NAMALWA (cell line): ENCODE measurements at regions not wholly inside any gene's neighbourhood (a gene's known extent, or its start where the extent isn't known, plus 50 kb on each side); places are given as distances from the start of the nearest gene placed in this dataset.
"Not testable (repeated sequence)": the region's sequence is repeated elsewhere in the genome, so short reads cannot be mapped to it uniquely, and the experiment has no call there.

Experiments used
- DNase-seq: peaks from one replicate; pipeline ENCODE4 v3.0.0-alpha.2; 2015; ENCODE audit warnings: low spot score

DNA sequence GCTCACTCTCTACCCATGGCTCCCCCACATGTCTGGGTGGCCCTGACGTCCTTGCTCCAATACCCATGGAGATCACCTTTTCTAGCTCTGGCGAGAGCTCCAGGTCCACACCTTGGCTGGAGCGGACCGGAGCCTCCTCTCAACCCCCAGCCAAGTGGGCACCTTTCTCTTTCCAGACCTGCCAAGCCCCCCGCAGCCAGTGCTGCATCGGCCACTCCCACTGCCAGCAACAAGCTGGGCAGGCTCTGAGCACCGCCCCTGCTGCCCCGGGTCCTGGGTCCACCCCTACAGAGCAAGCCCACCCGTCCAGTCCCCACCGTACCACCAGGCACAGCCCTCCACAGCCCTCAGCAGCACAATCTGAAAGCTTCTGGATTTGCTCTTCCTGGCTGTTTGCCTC is 98.2 kb upstream of the C14orf180 start:
- no peak for DNase-seq

DNA sequence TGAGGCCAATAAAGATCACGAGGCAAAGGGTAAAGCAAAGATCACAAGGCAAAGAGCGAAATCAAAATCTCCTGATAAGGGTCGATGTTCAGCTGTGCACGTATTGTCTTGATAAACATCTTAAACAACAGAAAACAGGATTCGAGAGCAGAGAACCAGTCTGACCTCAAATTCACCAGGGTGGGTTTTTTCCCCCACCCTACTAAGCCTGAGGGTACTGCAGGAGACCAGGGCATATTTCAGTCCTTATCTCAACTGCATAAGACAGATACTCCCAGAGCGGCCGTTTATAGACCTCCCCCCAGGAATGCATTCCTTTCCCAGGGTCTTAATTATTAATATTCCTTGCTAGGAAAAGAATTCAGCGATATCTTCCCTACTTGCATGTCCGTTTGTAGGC is 97.5 kb upstream of the C14orf180 start:
- not testable (repeated sequence) for DNase-seq

DNA sequence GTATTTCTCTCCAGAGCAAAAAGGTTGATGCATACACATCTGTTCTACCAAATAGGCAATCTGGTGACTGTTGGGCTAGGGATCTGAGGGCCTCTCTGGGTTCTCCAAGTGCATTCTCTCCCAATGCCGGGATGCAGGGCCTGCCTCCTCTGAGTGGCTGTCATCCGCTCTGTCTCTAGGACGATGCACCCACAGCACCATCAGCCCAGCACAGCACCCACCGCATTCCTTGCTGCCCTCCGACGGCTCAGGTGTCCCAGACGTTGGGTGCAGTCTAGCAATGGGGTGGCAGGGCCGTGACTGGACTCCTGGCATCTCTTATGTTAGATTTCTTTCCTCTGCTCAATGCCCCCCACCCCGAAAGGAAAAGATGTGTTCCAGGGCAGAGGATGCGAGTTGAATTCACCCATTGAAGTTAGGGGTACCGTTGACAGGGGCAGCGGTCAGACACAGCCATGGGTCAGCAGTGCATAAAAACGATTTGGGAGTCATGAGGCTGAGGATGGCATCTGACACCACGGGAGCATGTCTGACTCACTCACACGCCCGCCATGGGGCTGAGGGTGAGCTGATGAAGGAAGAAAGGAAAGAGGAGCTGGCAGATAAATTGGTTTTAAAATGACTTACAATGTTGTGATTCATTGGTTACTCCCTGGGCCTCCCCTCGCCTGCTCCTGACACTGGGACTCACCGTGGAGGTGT is 93.2 kb upstream of the C14orf180 start:
- no peak for DNase-seq

DNA sequence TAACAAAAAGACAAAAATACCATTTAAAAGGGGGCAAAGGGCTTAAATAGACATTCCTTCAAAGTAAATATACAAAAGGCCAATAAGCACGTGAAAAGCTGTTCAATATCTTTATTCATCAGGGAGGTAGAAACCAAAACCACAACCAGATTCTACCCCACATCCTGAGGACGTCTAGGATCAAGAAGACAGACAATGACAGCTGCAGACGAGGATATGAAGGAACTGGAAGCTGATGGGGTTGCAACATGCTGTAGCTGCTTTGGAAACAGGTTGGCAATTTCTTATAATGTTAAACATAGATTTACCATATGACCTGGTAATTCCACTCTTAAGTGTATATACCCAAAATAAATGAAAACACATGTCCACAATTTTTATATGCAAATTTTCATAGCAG is 85.1 kb upstream of the C14orf180 start:
- no peak for DNase-seq

GRCh38 chr14:104496095-104496494 is 83.5 kb upstream of the C14orf180 start:
- DNase-seq: no peak

DNA sequence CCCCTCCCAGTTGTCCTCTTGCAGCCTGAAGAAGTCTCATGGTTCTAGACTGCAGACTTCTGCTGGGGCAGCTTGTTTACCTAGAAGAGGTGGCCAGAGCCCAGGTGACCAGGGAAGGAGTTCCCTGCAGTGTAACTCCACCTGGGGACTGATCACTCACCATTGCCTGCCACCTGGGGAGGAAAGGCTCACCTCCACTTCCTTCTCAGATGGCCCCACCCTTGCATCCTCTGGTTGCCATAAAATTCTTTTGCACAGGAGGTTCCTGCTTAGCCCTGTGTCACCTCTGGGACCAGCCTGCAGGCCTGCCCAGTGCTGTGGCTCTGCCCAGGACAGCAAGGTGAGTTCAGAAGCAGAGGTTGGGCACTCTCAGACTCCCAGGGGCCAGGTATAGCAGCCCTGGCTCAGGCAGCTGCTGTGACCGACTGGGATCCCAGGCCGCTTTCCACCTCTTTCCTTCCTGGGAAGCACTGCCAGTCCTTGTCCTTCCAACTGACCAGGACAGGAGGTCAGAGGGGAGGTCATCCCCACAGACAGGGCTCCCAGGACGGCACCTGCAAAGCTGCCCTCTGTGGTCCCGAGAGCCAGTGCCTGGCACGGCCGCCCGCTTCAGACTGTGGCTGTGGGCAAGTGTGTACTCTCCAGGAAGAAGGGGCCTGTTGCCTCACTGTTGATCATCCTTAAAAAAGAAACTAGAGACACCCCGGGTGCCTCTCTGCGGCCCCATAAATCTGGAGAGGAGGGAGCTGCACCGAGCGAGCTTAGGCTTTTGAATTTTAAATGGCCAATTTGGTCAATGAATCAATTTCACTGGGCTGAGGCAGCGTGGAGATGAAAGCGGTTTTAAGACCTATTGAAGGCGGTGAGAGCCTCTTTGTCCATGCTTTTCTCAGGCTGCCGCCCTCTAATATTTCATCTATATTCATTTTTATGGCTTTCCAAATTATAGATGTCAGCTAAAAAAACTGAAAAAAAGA is 79.5 kb upstream of the C14orf180 start:
- DNase-seq: no peak

DNA sequence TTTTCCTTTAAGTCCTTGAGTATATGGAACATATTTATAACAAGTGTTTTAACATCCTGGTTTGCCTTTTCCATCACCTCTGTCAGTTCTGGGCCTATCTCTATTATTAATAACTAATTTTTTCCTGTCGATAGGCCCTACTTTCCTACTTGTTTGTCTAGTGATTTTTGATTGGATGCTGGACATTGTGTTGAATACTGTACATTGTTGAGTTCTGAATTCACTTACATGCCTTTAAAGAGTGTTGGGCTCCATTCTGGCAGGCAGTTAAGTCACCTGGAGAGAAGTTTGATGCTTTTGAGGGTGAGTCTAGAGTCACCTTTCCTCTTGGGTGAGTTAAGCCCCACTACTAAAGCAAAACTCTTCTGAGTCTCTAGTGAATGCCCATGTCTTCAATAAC is 77.5 kb upstream of the C14orf180 start:
- DNase-seq: no peak

- no peak for DNase-seq
These were observed 75.9 kb upstream of the C14orf180 start for GRCh38 chr14:104503691-104504090.

GRCh38 chr14:104504172-104504735 is 75.3 kb upstream of the C14orf180 start:
- DNase-seq: no peak

DNA sequence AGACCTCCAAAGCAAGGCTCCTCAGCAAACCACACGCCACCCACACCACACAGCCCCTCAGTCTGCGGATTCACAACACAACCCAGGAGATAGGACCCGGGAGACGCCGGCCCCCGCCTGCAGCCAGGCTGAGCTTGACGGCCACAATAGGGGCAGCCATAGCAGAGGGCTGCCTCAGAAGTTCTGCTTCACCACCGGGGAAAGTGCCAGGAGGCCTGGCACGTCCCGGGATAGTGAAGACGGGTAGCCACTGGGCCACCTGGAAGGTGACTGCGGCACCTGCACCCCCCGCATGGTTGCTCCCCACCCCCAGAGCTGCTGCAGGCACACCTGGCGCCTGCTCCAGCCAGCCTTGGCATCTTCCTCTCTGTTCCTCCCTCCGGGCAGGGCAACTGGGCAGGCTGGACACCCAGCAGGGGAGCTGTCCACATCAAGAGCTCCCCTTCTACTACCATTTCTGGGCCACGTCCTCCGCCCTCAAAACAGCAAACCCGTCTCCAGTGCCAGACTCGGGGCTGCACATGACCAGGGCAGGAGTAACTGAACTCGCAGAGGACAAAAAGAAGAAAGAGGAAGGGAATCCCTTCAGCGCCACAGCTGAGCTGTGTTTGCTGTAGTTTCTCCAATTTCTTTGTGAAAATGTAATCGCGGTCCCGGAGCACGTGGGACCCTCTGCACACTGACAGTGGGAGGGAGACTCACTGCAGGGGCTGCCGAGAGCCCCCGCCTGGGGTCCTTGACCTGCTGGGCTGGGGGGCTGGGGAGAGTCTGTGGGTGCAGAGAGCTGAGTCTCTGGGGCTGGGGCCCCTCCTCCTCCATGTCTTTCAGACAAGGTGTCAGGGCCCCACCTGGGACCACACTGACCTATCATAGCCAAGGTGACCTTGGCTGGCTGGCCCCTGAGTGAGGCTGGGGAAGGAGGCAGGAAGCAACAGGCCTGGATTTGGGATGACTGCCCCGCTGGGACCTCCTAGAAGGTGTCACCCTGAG is 74.2 kb upstream of the C14orf180 start:
- no peak for DNase-seq

DNA sequence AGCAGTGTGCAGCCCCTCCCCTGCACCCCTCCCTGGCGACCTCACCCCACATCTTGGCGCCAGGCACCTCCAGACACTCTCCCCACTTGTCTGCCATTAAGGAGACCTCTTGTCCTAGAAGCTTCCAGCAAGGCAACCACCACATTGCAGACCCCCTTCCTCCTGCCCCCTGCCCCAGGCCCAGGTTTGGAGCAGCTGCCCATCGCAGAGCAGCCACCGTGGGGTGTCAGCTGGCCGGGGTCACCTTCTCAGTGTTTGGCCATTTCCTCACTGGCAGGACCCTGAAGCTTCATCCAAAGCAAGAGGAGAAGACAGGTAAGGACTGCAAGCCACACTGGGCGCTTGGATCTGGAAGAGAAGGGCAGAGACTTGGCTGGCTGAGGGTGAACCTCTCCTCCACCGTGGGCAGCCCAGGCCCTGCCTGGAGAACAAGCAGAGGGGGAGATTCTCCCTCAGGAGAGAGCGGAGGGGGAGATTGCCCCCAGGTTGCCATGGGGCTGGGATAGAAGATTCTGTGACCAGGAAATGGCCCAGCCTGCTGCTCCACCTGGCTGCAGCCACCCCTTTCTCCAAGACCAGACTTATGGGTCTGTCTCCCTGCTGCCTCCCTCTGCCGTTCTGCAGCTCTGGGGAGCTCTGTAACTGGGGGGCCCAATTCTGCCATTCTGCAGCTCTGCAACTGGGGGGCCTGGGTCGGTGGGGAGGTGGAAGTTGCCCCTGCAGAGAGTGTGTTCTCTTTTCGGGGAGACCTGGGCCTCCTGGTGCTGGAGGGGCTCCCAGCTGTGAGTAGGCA is 72.9 kb upstream of the C14orf180 start:
- no peak for DNase-seq

DNA sequence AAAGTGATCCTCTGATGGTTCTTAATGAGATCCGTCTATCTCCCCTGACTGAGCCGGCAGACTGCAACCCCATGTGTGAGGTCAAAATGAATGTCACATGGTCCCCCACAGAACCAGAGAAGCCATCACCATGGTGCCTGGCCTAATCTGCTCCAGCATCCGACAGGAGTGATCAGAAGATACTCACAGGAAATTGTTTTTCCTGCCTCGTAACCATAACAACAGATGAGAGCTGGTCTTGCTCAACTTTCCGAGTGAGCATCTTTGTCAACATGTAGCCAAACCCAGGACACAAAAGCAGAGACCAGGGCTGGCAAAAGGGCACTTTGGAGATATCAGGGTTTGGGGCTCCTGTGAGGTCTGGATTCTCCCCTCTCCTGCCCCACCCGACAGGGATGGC is 72.1 kb upstream of the C14orf180 start:
- DNase-seq: no peak

- no peak for DNase-seq
These were observed 69.9 kb upstream of the C14orf180 start for GRCh38 chr14:104509673-104510072.

- no peak for DNase-seq
These were observed 69.3 kb upstream of the C14orf180 start for GRCh38 chr14:104510216-104510615.

DNA sequence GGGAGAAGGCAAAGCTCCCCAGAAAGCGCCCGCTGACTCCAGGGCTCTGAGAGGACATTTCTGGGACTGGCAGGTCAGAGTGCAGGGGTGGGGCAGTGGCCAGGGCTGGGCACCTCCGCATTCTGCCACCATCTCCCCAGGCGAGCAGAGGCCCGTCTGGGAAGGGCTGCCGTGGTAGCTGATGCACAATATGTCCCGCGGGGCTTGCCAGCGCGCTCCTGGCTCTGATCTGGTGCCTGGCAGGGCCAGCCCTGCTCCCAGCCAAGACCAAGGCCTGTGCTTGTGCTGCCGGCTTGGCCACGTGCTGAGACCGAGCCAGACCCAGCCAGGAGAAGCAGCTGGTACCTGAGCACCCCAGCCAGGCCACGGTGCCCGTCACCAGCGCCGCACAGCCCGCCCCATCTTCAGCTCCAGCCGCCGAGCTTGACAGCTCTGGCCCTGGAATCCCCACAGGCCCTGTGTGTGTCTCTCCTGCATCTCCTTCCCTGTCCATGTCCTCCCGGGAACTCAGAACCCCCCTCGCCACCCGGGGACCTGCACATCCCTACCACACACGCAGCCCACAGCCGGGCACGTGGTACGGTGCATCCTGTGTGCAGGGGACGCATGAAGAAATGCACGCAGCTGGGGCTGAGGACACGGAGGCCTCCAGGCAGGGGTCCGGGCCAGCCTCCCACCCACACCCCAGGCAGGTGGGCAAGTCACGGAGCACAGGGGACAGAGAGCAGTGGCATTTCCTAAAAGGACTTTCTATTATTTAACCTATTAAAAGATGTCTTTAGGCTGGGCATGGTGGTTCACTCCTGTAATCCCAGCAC is 68.6 kb upstream of the C14orf180 start:
- no peak for DNase-seq

DNA sequence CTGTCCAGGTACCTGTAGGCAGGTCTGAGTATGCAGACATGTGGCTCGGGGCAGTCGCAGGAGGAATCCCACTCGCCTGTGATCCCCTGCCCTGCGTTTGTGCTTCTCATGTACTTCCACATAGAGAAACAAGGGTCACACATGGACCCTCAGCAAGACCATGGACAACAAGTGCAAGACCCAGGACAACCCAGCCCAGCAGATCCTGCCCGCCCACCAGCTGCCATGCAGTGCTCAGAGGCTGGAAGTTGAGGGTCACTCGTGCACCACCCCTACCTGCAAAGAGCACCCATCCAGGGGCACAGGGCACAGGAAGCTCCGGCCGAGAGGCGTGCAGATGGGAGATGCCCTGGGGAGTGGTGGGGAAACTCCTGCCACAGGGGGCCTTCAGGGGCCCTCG is 67.5 kb upstream of the C14orf180 start:
- no peak for DNase-seq

DNA sequence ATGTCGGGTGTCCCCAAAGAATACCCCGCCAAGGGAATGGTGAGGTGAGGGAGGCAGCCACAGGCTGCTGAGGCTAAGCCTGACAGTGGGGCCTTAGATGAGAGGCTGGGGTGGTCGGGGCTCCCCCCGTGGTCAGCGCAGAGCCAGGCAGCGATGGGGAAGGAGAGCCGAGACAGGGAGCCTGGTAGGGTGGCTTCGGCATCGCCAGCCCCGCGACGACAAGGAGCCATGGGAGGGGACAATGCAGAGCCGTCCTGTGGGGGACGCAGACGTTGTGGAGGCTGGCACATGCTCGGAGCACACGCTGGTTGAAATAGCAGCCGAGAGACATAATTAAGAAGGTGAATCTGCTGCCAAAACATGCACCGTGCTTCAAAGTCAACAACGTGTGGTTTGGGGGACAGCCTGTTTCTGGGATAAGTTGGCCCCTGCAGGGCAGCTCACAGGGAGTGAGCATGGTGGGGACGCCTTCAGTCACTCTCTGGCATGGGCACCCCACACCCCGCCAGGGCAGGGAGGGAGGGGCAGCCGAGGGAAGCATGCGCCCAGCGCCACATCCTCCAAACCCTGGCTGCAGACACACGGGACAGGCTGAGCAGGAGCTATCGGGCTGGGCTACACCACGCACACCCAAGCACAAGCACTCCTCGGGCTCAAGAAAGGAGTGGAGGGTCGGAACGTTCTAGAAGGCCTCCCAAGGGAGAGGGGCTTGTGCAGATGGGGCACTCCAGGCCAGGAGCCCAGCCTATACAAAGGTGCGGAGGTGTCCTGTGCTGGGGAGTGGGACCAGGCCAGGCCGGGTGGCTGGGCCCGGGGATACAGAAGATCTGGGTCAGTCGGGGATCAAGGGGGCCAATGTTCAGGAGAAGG is 66.6 kb upstream of the C14orf180 start:
- no peak for DNase-seq

DNA sequence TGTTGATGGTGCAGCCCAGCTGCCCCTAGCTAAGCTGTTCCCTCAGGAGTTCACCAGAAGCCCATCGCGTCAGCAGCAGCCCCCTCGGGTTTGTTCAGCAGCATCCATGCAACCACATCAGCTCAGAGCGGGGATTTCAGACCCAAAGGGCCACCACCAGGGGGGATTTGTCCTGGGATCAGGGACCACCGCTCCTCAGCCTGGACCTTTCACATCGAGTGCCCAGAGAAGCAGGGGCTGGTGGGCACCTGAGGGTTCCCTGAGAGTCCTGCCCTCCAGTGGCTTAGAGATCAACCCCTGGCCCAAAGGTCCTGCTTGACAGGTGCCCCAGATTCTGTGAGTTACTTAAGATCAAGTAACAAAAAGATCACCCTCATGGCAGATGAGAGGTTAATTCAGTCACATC is 65.9 kb upstream of the C14orf180 start:
- no peak for DNase-seq
